HepG2 (cell line): ENCODE measurements at regions not wholly inside any gene's neighbourhood (a gene's known extent, or its start where the extent isn't known, plus 50 kb on each side); places are given as distances from the start of the nearest gene placed in this dataset.

Experiments used
- ELF4 ChIP-seq: sonication (generic); formaldehyde crosslinking; IDR thresholded peaks from 2 replicates; pipeline ENCODE4 v1.5.0; 2020; ENCODE audit warnings: missing genetic modification reagents, mild to moderate bottlenecking, moderate library complexity, borderline replicate concordance
- NR2F1 ChIP-seq, 2 experiments: fragments of 450-650 bp in 1 of 2; formaldehyde crosslinking in 1 of 2; IDR thresholded peaks; 2 replicates each; pipeline versions ENCODE4 v1.5.0 to v1.6.1; 2016 to 2020; ENCODE audit warnings: mild to moderate bottlenecking in 1 of 2, missing compliant biosample characterization in 1 of 2, missing genetic modification reagents in 1 of 2, moderate library complexity in 1 of 2
- RFX5 ChIP-seq: IDR thresholded peaks from 2 replicates; pipeline ENCODE4 v1.6.1; 2011; ENCODE audit warnings: low read depth, low read length, improper control_type of control experiment
- SIX1 ChIP-seq: sonication (generic); formaldehyde crosslinking; IDR thresholded peaks from 2 replicates; pipeline ENCODE4 v1.4.0; 2020; ENCODE audit warnings: missing genetic modification reagents, borderline replicate concordance
- ZMAT3 ChIP-seq: sonication (generic); formaldehyde crosslinking; conservative IDR thresholded peaks from 2 replicates; pipeline ENCODE4 v1.7.0; 2021; ENCODE audit warnings: missing genetic modification reagents
- ZNF138 ChIP-seq: sonication (generic); formaldehyde crosslinking; IDR thresholded peaks from 2 replicates; pipeline ENCODE4 v1.5.0; 2020; ENCODE audit warnings: mild to moderate bottlenecking, low read depth, missing genetic modification reagents
- ZNF431 ChIP-seq: sonication (generic); formaldehyde crosslinking; IDR thresholded peaks from 2 replicates; pipeline ENCODE4 v1.9.0; 2022; ENCODE audit warnings: missing genetic modification reagents, low read depth, mild to moderate bottlenecking, borderline replicate concordance
- ZNF496 ChIP-seq: sonication (generic); formaldehyde crosslinking; IDR thresholded peaks from 2 replicates; pipeline ENCODE4 v1.8.1; 2023; ENCODE audit warnings: mild to moderate bottlenecking, moderate library complexity, missing genetic modification reagents; ENCODE audit not compliant: insufficient replicate concordance
- ZNF558 ChIP-seq: sonication (generic); formaldehyde crosslinking; IDR thresholded peaks from 2 replicates; pipeline ENCODE4 v1.9.0; 2022; ENCODE audit warnings: mild to moderate bottlenecking, missing genetic modification reagents, borderline replicate concordance
- TF ChIP-seq, protein P1 (sequence below): sonication (generic); formaldehyde crosslinking; IDR thresholded peaks from 2 replicates; pipeline ENCODE4 v1.5.0; 2020; ENCODE audit warnings: mild to moderate bottlenecking, missing genetic modification reagents, moderate library complexity
- TF ChIP-seq, protein P2 (sequence below): sonication (generic); formaldehyde crosslinking; IDR thresholded peaks from 2 replicates; pipeline ENCODE4 v1.8.0; 2022; ENCODE audit warnings: missing genetic modification reagents, mild to moderate bottlenecking, borderline replicate concordance
- TF ChIP-seq, protein P3 (sequence below): sonication (generic); formaldehyde crosslinking; IDR thresholded peaks from 2 replicates; pipeline ENCODE4 v1.4.0; 2020; ENCODE audit warnings: mild to moderate bottlenecking, missing genetic modification reagents, borderline replicate concordance

DNA sequence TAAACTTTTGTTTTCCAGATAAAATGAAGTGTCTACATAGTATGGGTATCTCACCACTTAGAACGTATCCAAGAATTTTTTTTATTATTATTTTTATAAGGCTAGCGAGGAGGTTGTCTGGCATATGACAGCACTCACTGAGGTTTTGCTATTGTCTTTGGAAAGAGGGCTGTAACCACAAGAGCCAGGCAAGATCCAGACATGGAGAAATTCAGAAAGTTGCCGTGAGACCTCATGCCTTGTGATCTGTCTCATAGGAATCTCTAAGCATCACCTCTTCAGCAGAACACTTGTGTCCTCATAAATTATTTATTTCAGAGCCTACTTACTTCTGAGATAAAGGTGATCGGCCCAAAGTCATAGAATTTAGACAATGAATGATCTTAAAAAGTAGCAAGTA, 410.8 kb downstream of the CDH11 start:
- TF ChIP-seq, protein P1, sequence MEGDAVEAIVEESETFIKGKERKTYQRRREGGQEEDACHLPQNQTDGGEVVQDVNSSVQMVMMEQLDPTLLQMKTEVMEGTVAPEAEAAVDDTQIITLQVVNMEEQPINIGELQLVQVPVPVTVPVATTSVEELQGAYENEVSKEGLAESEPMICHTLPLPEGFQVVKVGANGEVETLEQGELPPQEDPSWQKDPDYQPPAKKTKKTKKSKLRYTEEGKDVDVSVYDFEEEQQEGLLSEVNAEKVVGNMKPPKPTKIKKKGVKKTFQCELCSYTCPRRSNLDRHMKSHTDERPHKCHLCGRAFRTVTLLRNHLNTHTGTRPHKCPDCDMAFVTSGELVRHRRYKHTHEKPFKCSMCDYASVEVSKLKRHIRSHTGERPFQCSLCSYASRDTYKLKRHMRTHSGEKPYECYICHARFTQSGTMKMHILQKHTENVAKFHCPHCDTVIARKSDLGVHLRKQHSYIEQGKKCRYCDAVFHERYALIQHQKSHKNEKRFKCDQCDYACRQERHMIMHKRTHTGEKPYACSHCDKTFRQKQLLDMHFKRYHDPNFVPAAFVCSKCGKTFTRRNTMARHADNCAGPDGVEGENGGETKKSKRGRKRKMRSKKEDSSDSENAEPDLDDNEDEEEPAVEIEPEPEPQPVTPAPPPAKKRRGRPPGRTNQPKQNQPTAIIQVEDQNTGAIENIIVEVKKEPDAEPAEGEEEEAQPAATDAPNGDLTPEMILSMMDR (CRISPR knock-in tag), result no peak
- TF ChIP-seq, protein P2, sequence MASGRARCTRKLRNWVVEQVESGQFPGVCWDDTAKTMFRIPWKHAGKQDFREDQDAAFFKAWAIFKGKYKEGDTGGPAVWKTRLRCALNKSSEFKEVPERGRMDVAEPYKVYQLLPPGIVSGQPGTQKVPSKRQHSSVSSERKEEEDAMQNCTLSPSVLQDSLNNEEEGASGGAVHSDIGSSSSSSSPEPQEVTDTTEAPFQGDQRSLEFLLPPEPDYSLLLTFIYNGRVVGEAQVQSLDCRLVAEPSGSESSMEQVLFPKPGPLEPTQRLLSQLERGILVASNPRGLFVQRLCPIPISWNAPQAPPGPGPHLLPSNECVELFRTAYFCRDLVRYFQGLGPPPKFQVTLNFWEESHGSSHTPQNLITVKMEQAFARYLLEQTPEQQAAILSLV (CRISPR knock-in tag), result no peak
- no peak for TF ChIP-seq ELF4
- TF ChIP-seq ZMAT3 (CRISPR knock-in tag), result no peak
- TF ChIP-seq ZNF496 (CRISPR knock-in tag), result no peak
- TF ChIP-seq ZNF558, result no peak
- no peak for TF ChIP-seq ZNF138
- no peak for TF ChIP-seq NR2F1 (CRISPR knock-in tag; IDR thresholded peaks at IDR 0.05)
- no peak for TF ChIP-seq RFX5
- TF ChIP-seq, protein P3, sequence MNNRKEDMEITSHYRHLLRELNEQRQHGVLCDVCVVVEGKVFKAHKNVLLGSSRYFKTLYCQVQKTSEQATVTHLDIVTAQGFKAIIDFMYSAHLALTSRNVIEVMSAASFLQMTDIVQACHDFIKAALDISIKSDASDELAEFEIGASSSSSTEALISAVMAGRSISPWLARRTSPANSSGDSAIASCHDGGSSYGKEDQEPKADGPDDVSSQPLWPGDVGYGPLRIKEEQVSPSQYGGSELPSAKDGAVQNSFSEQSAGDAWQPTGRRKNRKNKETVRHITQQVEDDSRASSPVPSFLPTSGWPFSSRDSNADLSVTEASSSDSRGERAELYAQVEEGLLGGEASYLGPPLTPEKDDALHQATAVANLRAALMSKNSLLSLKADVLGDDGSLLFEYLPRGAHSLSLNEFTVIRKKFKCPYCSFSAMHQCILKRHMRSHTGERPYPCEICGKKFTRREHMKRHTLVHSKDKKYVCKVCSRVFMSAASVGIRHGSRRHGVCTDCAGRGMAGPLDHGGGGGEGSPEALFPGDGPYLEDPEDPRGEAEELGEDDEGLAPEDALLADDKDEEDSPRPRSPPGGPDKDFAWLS, result no peak
- no peak for TF ChIP-seq ZNF431
- no peak for TF ChIP-seq SIX1
